Progenitor cell of endocrine pancreas (in vitro differentiated cells): ENCODE measurements at regions not wholly inside any gene's neighbourhood (a gene's known extent, or its start where the extent isn't known, plus 50 kb on each side); places are given as distances from the start of the nearest gene placed in this dataset.

ENCODE experiments used
- DNase-seq: peaks from one replicate; pipeline ENCODE4 v3.0.0; 2021; ENCODE audit warnings: low spot score; ENCODE audit not compliant: unreplicated experiment
- H3K27ac Mint-ChIP-seq: 2 replicates; pipeline ENCODE4 v1.8.0; 2021; ENCODE audit warnings: mild to moderate bottlenecking, moderate library complexity, mixed read lengths
- H3K27me3 Mint-ChIP-seq: 2 replicates; pipeline ENCODE4 v1.8.0; 2021; ENCODE audit warnings: mixed read lengths
- H3K36me3 Mint-ChIP-seq: 2 replicates; pipeline ENCODE4 v1.8.0; 2022; ENCODE audit warnings: mixed read lengths; ENCODE audit not compliant: insufficient read depth
- H3K4me1 Mint-ChIP-seq: 2 replicates; pipeline ENCODE4 v1.8.0; 2021; ENCODE audit warnings: low read depth, mixed read lengths
- H3K4me3 Mint-ChIP-seq: 2 replicates; pipeline ENCODE4 v1.8.0; 2021; ENCODE audit warnings: low read depth, mild to moderate bottlenecking, moderate library complexity, mixed read lengths
- H3K9me3 Mint-ChIP-seq: 2 replicates; pipeline ENCODE4 v1.8.0; 2021; ENCODE audit warnings: low read depth, mixed read lengths
- CTCF ChIP-seq: fragments of 200-600 bp; sonication (generic); IDR thresholded peaks from one replicate; pipeline ENCODE4 v1.5.0; 2021; ENCODE audit warnings: antibody characterized with exemption, mild to moderate bottlenecking; ENCODE audit not compliant: unreplicated experiment

GRCh38 chr22:25353516-25354445 lies 134.3 kb downstream of the CRYBB2 start:
- Mint-ChIP-seq H3K27ac (no peak overlapping the region), H3K36me3 (peaks cover 28% of the 10 kb centered on the region), H3K4me1 (no peaks in the 10 kb centered on the region), H3K27me3 (no peaks in the 10 kb centered on the region), H3K9me3 (no peaks in the 10 kb centered on the region), H3K4me3 (no peak overlapping the region)
- no peak for TF ChIP-seq CTCF
- no peak for DNase-seq

- no peak for DNase-seq
- Mint-ChIP-seq H3K9me3 (no peaks in the 10 kb centered on the region), H3K4me3 (no peak overlapping the region), H3K36me3 (peaks cover 27% of the 10 kb centered on the region), H3K4me1 (no peaks in the 10 kb centered on the region), H3K27ac (no peak overlapping the region), H3K27me3 (no peaks in the 10 kb centered on the region)
- TF ChIP-seq CTCF: no peak
Measured at GRCh38 chr22:25354456-25354855, 135.0 kb downstream of the CRYBB2 start.

GRCh38 chr22:25357132-25357455 lies 137.7 kb downstream of the CRYBB2 start:
- Mint-ChIP-seq H3K27me3 (no peaks in the 10 kb centered on the region), H3K9me3 (no peaks in the 10 kb centered on the region), H3K36me3 (peaks cover 13% of the 10 kb centered on the region), H3K4me1 (no peaks in the 10 kb centered on the region), H3K4me3 (no peak overlapping the region), H3K27ac (no peak overlapping the region)
- no peak for DNase-seq
- TF ChIP-seq CTCF: no peak

GRCh38 chr22:25357606-25358420 lies 138.4 kb downstream of the CRYBB2 start:
- no peaks in the 10 kb centered on the region for H3K27me3 Mint-ChIP-seq
- no peak for DNase-seq
- H3K27ac Mint-ChIP-seq: peak overlapping the region; percentile 27
- peaks cover 13% of the 10 kb centered on the region for H3K36me3 Mint-ChIP-seq
- no peaks in the 10 kb centered on the region for H3K4me1 Mint-ChIP-seq
- TF ChIP-seq CTCF: no peak
- no peaks in the 10 kb centered on the region for H3K9me3 Mint-ChIP-seq
- no peak overlapping the region for H3K4me3 Mint-ChIP-seq

- TF ChIP-seq CTCF: no peak
- Mint-ChIP-seq H3K9me3 (no peaks in the 10 kb centered on the region), H3K4me1 (no peaks in the 10 kb centered on the region), H3K4me3 (no peak overlapping the region), H3K27ac (no peak overlapping the region), H3K36me3 (peaks cover 12% of the 10 kb centered on the region), H3K27me3 (no peaks in the 10 kb centered on the region)
- no peak for DNase-seq
Measured at GRCh38 chr22:25358421-25359170, 139.2 kb downstream of the CRYBB2 start.
